Thyroid gland (tissue), 4 donors: ENCODE measurements at regions not wholly inside any gene's neighbourhood (a gene's known extent, or its start where the extent isn't known, plus 50 kb on each side); places are given as distances from the start of the nearest gene placed in this dataset.

Experiments used
- CTCF ChIP-seq, 6 experiments: fragments of 200-600 bp in 3 of 6; fragments of 450-650 bp in 3 of 6; sonication (generic) in 3 of 6; IDR thresholded peaks; one replicate each; pipeline ENCODE4 v1.5.1; 2016 to 2019; ENCODE audit warnings: antibody characterized with exemption in 6 of 6, mild to moderate bottlenecking in 2 of 6, inconsistent platforms in 1 of 6, moderate library complexity in 1 of 6
- POLR2A ChIP-seq, 2 donors: fragments of 450-650 bp; IDR thresholded peaks; one replicate each; pipeline ENCODE4 v1.6.1; 2017; ENCODE audit warnings: antibody characterized with exemption in 2 of 2, mild to moderate bottlenecking in 2 of 2, moderate library complexity in 1 of 2

- TF ChIP-seq CTCF (IDR thresholded peaks at IDR 0.05) (no peak), POLR2A (IDR thresholded peaks at IDR 0.05) (no peak)
Measured at GRCh38 chr22:49092716-49093115, 735.0 kb downstream of the BRD1 start.
